OCI-LY1 (cell line): ENCODE measurements at regions not wholly inside any gene's neighbourhood (a gene's known extent, or its start where the extent isn't known, plus 50 kb on each side); places are given as distances from the start of the nearest gene placed in this dataset.

Experiments used
- H2AFZ ChIP-seq: fragments of 200-600 bp; sonication (generic), shearing (Covaris generic); 2 replicates; pipeline ENCODE4 v1.6.0; 2014; ENCODE audit warnings: antibody characterized with exemption, mild to moderate bottlenecking, low read length
- H3F3A ChIP-seq: fragments of 200-600 bp; sonication (generic), shearing (Covaris generic); 2 replicates; pipeline ENCODE4 v1.6.0; 2014; ENCODE audit warnings: mild to moderate bottlenecking, antibody characterized with exemption, low read length, moderate library complexity; ENCODE audit not compliant: insufficient read depth
- H3K27ac ChIP-seq: fragments of 200-600 bp; sonication (generic); 2 replicates; pipeline ENCODE4 v1.5.1; 2014; ENCODE audit warnings: low read length, mixed run types, mild to moderate bottlenecking, low read depth; ENCODE audit not compliant: poor library complexity, severe bottlenecking
- H3K27me3 ChIP-seq: fragments of 200-600 bp; sonication (generic); 2 replicates; pipeline ENCODE4 v1.6.0; 2014; ENCODE audit warnings: antibody characterized with exemption, mild to moderate bottlenecking, low read length, moderate library complexity; ENCODE audit not compliant: insufficient read depth
- H3K36me3 ChIP-seq: fragments of 200-600 bp; sonication (generic); 2 replicates; pipeline ENCODE4 v1.6.1; 2014; ENCODE audit warnings: mild to moderate bottlenecking, antibody characterized with exemption, low read length, moderate library complexity, mixed read lengths; ENCODE audit not compliant: insufficient read depth
- H3K4me1 ChIP-seq: fragments of 200-600 bp; sonication (generic); 2 replicates; pipeline ENCODE4 v1.5.1; 2014; ENCODE audit warnings: mild to moderate bottlenecking, low read length, moderate library complexity; ENCODE audit not compliant: insufficient read depth, severe bottlenecking
- H3K4me2 ChIP-seq: fragments of 200-600 bp; sonication (generic), shearing (Covaris generic); 2 replicates; pipeline ENCODE4 v1.6.1; 2014; ENCODE audit warnings: low read length
- H3K4me3 ChIP-seq: fragments of 200-600 bp; sonication (generic); 2 replicates; pipeline ENCODE4 v1.5.1; 2014; ENCODE audit warnings: low read length, low read depth, mild to moderate bottlenecking, mixed read lengths; ENCODE audit not compliant: poor library complexity, severe bottlenecking
- H3K79me2 ChIP-seq: fragments of 200-600 bp; shearing (Covaris generic); 2 replicates; pipeline ENCODE4 v1.6.1; 2016; ENCODE audit warnings: mixed run types, low read length, mixed read lengths; ENCODE audit not compliant: insufficient read depth
- H3K9ac ChIP-seq: fragments of 200-600 bp; sonication (generic), shearing (Covaris generic); 2 replicates; pipeline ENCODE4 v1.6.1; 2014; ENCODE audit warnings: mild to moderate bottlenecking, low read length, mixed read lengths
- H3K9me2 ChIP-seq: fragments of 200-600 bp; sonication (generic), shearing (Covaris generic); 2 replicates; pipeline ENCODE4 v1.6.1; 2014; ENCODE audit warnings: low read depth, mild to moderate bottlenecking, low read length, mixed read lengths
- H3K9me3 ChIP-seq: fragments of 200-600 bp; shearing (Covaris generic); 2 replicates; pipeline ENCODE4 v1.6.1; 2014; ENCODE audit warnings: low read length, mixed read lengths
- H4K20me1 ChIP-seq: fragments of 200-600 bp; sonication (generic), shearing (Covaris generic); 2 replicates; pipeline ENCODE4 v1.6.0; 2016; ENCODE audit warnings: mild to moderate bottlenecking, low read length; ENCODE audit not compliant: insufficient read depth
- EZH2 ChIP-seq: fragments of 200-600 bp; sonication (generic), shearing (Covaris generic); IDR thresholded peaks from 2 replicates; pipeline ENCODE4 v1.8.0; 2017; ENCODE audit warnings: borderline replicate concordance, mixed run types, mild to moderate bottlenecking, antibody characterized with exemption, low read length, moderate library complexity, mixed read lengths
- TF ChIP-seq, protein P1 (sequence below): fragments of 200-600 bp; sonication (generic), shearing (Covaris generic); IDR thresholded peaks from 2 replicates; pipeline ENCODE4 v1.5.1; 2017; ENCODE audit warnings: mild to moderate bottlenecking, antibody characterized with exemption, low read length, moderate library complexity, mixed read lengths

DNA sequence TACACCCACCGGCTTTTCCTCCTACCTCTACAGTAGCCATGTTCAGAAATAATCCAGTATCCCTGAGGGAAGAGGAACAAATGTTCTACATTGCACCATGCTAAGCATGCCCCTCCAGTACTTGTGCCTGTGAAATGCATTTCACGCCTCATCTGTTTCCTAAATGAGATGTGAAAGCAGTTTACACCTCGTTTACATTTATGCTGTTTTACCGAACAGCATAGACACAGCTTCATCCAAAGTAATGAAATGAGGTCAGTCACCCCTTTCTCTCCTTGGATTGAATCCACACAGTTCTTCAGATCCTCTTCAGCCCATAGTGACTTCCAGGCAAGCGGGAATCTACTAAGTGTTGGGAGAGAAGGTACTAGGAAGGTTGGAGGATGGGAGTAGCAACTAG lies 514.3 kb downstream of the PDCD6IP start:
- Histone ChIP-seq H3K27me3 (no peaks in the 10 kb centered on the region), H3K9ac (no peak overlapping the region), H4K20me1 (no peaks in the 10 kb centered on the region), H3K9me3 (no peaks in the 10 kb centered on the region), H3K36me3 (no peaks in the 10 kb centered on the region), H3K4me3 (no peak overlapping the region), H2AFZ (no peak overlapping the region), H3K27ac (no peak overlapping the region), H3K9me2 (no peaks in the 10 kb centered on the region), H3K4me2 (no peak overlapping the region), H3K4me1 (no peaks in the 10 kb centered on the region), H3F3A (no peaks in the 10 kb centered on the region), H3K79me2 (no peaks in the 10 kb centered on the region)
- no peak for TF ChIP-seq EZH2
- TF ChIP-seq, protein P1, sequence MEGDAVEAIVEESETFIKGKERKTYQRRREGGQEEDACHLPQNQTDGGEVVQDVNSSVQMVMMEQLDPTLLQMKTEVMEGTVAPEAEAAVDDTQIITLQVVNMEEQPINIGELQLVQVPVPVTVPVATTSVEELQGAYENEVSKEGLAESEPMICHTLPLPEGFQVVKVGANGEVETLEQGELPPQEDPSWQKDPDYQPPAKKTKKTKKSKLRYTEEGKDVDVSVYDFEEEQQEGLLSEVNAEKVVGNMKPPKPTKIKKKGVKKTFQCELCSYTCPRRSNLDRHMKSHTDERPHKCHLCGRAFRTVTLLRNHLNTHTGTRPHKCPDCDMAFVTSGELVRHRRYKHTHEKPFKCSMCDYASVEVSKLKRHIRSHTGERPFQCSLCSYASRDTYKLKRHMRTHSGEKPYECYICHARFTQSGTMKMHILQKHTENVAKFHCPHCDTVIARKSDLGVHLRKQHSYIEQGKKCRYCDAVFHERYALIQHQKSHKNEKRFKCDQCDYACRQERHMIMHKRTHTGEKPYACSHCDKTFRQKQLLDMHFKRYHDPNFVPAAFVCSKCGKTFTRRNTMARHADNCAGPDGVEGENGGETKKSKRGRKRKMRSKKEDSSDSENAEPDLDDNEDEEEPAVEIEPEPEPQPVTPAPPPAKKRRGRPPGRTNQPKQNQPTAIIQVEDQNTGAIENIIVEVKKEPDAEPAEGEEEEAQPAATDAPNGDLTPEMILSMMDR: no peak

DNA sequence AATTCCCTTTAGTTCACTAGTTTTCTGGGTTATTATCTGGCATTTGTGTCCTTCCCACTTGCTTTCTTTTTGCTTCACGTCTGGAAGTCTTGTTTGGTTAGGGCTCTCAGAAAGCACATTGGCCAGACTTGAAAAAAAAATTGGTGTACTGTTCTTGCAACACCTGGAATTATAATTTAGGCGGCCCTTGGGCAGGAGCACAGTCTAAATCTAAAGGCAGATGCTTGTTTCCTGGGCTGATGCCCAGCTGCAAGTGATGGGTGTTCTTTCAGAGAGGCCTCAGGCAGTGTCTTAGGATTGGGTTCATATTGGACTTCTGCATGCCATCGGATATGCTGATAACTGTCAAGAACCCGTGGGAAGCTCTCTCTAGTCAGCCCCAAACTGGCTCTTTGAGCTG lies 521.5 kb downstream of the PDCD6IP start:
- Histone ChIP-seq H3K79me2 (no peaks in the 10 kb centered on the region), H3K9ac (no peak overlapping the region), H3K27me3 (no peaks in the 10 kb centered on the region), H3K27ac (no peak overlapping the region), H3K4me3 (no peak overlapping the region), H3K4me1 (no peaks in the 10 kb centered on the region), H2AFZ (no peak overlapping the region), H3F3A (no peaks in the 10 kb centered on the region), H4K20me1 (no peaks in the 10 kb centered on the region), H3K9me2 (no peaks in the 10 kb centered on the region), H3K9me3 (no peaks in the 10 kb centered on the region), H3K4me2 (no peak overlapping the region), H3K36me3 (no peaks in the 10 kb centered on the region)
- TF ChIP-seq, protein P1: no peak
- no peak for TF ChIP-seq EZH2

DNA sequence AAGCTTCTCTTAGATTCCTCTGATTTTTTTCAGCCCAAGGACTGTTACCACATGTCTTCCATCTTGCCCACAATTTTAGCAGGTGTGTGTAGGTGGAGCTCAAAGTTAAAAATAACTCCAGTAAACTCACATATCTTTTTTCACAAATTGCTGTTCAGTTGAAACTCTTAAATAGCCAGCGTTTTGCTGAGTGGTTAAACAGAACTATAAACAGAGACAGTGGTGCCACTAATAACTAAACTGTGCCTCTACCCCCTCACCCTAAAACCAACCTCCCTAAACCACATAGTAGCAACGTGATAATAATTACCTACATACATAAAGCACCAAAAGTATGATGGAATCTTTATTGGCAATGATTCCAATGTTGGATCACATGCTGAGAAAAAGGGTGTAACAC lies 525.1 kb downstream of the PDCD6IP start:
- no peak overlapping the region for H3K9ac ChIP-seq

More for the DNA sequence above, 525.1 kb downstream of the PDCD6IP start:
- Histone ChIP-seq H3K9me3 (no peaks in the 10 kb centered on the region), H2AFZ (no peak overlapping the region), H3K4me1 (no peaks in the 10 kb centered on the region), H3F3A (no peaks in the 10 kb centered on the region), H3K4me2 (no peak overlapping the region), H3K4me3 (no peak overlapping the region), H3K36me3 (no peaks in the 10 kb centered on the region), H3K27me3 (no peaks in the 10 kb centered on the region), H3K27ac (no peak overlapping the region), H4K20me1 (no peaks in the 10 kb centered on the region), H3K9me2 (no peaks in the 10 kb centered on the region), H3K79me2 (no peaks in the 10 kb centered on the region)
- no peak for TF ChIP-seq EZH2
- TF ChIP-seq, protein P1: no peak
